ENCODE measurements at regions not wholly inside any gene's neighbourhood (a gene's known extent, or its start where the extent isn't known, plus 50 kb on each side); places are given as distances from the start of the nearest gene placed in this dataset.

DNA sequence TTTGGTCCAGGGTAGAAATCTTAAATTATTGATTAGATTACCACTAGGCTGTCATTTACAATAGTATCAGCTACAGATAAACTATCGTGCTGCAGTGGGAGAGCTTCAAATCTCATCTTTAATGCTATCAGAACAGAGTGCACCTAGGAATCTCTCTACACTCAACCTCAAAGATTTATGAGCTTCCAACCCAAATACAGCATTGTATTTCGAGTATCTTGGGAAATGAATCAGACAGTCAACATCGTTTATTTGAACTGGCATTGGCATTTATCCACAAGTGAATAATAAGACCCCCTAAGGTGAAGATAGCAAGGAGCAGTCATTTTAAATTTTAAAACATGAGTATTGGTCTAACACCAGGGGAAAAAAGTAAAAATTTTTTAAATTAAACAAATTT lies 1203.2 kb downstream of the CDH12 start:
- no peak for DNase-seq
- TF ChIP-seq, protein P1, sequence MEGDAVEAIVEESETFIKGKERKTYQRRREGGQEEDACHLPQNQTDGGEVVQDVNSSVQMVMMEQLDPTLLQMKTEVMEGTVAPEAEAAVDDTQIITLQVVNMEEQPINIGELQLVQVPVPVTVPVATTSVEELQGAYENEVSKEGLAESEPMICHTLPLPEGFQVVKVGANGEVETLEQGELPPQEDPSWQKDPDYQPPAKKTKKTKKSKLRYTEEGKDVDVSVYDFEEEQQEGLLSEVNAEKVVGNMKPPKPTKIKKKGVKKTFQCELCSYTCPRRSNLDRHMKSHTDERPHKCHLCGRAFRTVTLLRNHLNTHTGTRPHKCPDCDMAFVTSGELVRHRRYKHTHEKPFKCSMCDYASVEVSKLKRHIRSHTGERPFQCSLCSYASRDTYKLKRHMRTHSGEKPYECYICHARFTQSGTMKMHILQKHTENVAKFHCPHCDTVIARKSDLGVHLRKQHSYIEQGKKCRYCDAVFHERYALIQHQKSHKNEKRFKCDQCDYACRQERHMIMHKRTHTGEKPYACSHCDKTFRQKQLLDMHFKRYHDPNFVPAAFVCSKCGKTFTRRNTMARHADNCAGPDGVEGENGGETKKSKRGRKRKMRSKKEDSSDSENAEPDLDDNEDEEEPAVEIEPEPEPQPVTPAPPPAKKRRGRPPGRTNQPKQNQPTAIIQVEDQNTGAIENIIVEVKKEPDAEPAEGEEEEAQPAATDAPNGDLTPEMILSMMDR (IDR thresholded peaks at IDR 0.05; ENCODE audit: low read depth, low read length, missing control alignments): no peak
- no peaks in the 10 kb centered on the region for H3K36me3 ChIP-seq (replicated peaks)
- H3K27me3 ChIP-seq (replicated peaks): no peaks in the 10 kb centered on the region
- H3K27ac ChIP-seq: no peak overlapping the region
- H3K4me3 ChIP-seq (ENCODE audit: low read depth, low read length): no peak overlapping the region
- in situ Hi-C loops (cut with HindIII; ENCODE audit: low pct_ligation_motif_present, low sequenced_read_pairs): no loop called here

DNA sequence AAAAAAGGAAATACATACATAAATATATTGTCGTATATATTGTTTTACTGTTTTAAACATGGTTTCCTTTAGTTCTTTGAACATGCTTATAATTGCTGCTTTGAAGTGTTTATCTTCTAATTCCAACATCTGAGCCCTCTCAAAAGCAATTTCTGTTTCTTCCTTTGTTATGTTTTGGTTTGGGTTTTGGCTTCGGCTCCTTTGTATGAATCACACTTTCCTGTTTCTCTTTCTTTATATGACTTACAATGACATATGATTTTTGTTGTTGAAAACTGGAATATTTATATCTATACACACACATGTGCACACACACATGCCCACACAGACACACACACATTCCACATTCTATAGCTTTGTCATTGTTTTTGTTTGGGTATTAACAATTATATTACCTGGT lies 1206.7 kb downstream of the CDH12 start:
- Histone ChIP-seq H3K27me3 (replicated peaks) (no peaks in the 10 kb centered on the region), H3K4me3 (ENCODE audit: low read depth, low read length) (no peak overlapping the region), H3K36me3 (replicated peaks) (no peaks in the 10 kb centered on the region), H3K27ac (no peak overlapping the region)
- TF ChIP-seq, protein P1 (IDR thresholded peaks at IDR 0.05; ENCODE audit: low read depth, low read length, missing control alignments): no peak
- in situ Hi-C loops (cut with HindIII; ENCODE audit: low pct_ligation_motif_present, low sequenced_read_pairs): no loop called here
- peak; percentile 1 for DNase-seq

DNA sequence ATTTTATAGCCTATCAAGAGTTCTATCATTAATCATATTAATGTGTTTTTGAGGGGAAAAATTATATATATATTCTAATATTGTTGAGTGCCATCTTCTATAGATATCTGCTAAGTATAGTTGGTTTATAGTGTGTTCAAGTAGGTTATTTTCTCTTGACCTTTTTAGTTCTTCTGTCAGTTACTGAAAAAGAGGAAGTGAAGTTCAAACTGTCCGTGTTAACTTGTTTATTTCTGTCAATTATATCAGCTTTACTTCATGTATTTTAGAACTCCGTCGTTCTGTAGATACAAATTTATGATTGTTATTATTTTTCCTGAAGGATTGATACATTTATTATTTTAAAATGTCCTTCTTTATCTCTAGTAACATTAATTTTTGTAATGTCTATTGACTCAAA lies 1209.1 kb downstream of the CDH12 start:
- in situ Hi-C loops (cut with HindIII; ENCODE audit: low pct_ligation_motif_present, low sequenced_read_pairs): no loop called here
- Histone ChIP-seq H3K27ac (no peak overlapping the region), H3K27me3 (replicated peaks) (no peaks in the 10 kb centered on the region), H3K36me3 (replicated peaks) (no peaks in the 10 kb centered on the region), H3K4me3 (ENCODE audit: low read depth, low read length) (no peak overlapping the region)
- no peak for DNase-seq
- TF ChIP-seq, protein P1 (IDR thresholded peaks at IDR 0.05; ENCODE audit: low read depth, low read length, missing control alignments): no peak

DNA sequence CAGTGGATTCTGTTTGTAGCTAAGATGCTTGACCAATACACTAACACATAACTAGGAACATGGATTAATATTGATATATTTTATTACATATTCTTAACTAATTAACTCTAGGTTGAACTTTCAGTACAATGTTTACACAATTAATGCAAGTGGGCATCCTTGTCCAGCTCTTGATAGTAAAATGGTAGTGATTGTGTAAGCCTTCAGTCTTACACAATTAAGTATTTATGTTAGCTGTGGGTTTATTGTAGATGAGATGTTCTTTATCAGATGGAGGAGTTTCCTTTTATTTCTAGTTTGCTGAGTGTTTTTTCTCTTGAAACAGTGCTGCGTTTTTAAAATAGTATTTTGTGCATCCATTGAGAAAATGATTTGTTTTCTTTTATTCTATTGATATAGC lies 1210.8 kb downstream of the CDH12 start:
- TF ChIP-seq, protein P1 (IDR thresholded peaks at IDR 0.05; ENCODE audit: low read depth, low read length, missing control alignments): no peak
- H3K27me3 ChIP-seq (replicated peaks): no peaks in the 10 kb centered on the region
- in situ Hi-C loops (cut with HindIII; ENCODE audit: low pct_ligation_motif_present, low sequenced_read_pairs): no loop called here
- no peaks in the 10 kb centered on the region for H3K36me3 ChIP-seq (replicated peaks)
- no peak overlapping the region for H3K27ac ChIP-seq
- no peak overlapping the region for H3K4me3 ChIP-seq (ENCODE audit: low read depth, low read length)
- no peak for DNase-seq

DNA sequence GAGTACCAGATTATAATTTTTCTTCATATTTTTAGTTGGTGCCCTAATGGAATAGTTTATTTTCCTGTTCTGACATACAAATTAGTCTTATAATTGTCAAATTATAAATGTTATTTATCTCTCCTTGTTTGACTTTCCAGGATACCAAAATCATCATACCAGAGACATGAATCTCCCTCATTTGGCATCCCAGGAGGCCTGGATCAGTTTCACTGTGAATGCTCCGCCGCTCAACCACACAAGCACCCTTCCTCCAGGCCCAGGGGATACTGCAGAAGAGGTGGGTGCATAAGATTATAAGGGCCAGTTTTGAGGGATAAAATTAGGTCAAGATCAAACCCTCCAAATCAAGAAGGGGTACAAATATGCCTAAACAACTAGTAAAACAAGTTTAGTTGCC lies 1229.3 kb downstream of the CDH12 start:
- no peak overlapping the region for H3K4me3 ChIP-seq (ENCODE audit: low read depth, low read length)
- H3K27ac ChIP-seq: no peak overlapping the region
- DNase-seq: no peak
- no peaks in the 10 kb centered on the region for H3K36me3 ChIP-seq (replicated peaks)
- TF ChIP-seq, protein P1 (IDR thresholded peaks at IDR 0.05; ENCODE audit: low read depth, low read length, missing control alignments): no peak
- H3K27me3 ChIP-seq (replicated peaks): no peaks in the 10 kb centered on the region
- in situ Hi-C loops (cut with HindIII; ENCODE audit: low pct_ligation_motif_present, low sequenced_read_pairs): no loop called here

DNA sequence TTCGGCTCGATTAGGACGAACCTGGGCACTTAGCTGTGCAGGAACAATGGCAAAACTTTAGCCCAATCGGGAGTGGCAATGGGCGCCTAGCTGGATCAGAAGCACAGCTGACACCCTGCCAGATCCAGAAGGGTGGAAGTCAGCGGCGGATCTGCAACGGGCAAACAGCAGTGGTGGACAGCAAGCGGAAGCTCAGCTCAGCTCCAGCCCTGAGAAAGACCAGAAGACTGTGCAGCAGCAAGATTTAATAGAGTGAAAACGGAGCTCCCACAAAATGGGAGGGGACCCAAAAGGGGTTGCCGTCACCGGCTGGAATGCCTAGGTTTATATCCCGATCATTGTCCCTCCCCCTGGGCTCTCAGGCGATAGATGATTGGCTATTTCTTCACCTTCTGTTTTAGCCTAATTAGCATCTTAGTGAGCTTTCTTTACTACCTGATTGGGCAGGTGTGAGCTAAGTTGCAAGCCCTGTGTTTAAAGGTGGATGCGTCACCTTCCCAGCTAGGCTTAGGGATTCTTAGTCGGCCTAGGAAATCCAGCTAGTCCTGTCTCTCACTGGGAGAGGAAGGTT lies 1237.9 kb downstream of the CDH12 start:
- H3K27ac ChIP-seq: no peak overlapping the region
- in situ Hi-C loops (cut with HindIII; ENCODE audit: low pct_ligation_motif_present, low sequenced_read_pairs): no loop called here
- no peak for DNase-seq
- TF ChIP-seq, protein P1 (IDR thresholded peaks at IDR 0.05; ENCODE audit: low read depth, low read length, missing control alignments): no peak
- no peak overlapping the region for H3K4me3 ChIP-seq (ENCODE audit: low read depth, low read length)
- no peaks in the 10 kb centered on the region for H3K27me3 ChIP-seq (replicated peaks)
- no peaks in the 10 kb centered on the region for H3K36me3 ChIP-seq (replicated peaks)
